Urinary bladder (tissue), 3 donors: ENCODE measurements at regions not wholly inside any gene's neighbourhood (a gene's known extent, or its start where the extent isn't known, plus 50 kb on each side); places are given as distances from the start of the nearest gene placed in this dataset.
A peak's percentile ranks its signal among the peaks of the same experiment; 100 is the strongest.

Source experiments
- DNase-seq: peaks from one replicate; pipeline ENCODE4 v3.0.0-alpha.2; 2015; ENCODE audit errors: extremely low spot score
- H3K27ac ChIP-seq: one replicate; pipeline ENCODE4 v1.5.1; 2013; ENCODE audit warnings: low read depth, mild to moderate bottlenecking, moderate library complexity
- H3K36me3 ChIP-seq: one replicate; pipeline ENCODE4 v1.6.1; 2013; ENCODE audit warnings: mild to moderate bottlenecking, moderate library complexity; ENCODE audit not compliant: insufficient read depth
- H3K4me1 ChIP-seq: one replicate; pipeline ENCODE4 v1.6.1; 2013; ENCODE audit warnings: mild to moderate bottlenecking, moderate library complexity; ENCODE audit not compliant: insufficient read depth
- H3K4me3 ChIP-seq: one replicate; pipeline ENCODE4 v1.5.1; 2013; ENCODE audit warnings: low read depth, low read length
- WGBS: extraction: QIAGEN DNeasy Blood & Tissue Kit; methylation state at CpG from one replicate; pipeline ENCODE4 v1.1.7; 2013; 5-methylcytosine and 5-hydroxymethylcytosine counted together
- donor health status: healthy with polysubstance abuse.
- donor health status: healthy.

- Histone ChIP-seq H3K4me1 (no peaks in the 10 kb centered on the region), H3K27ac (no peak overlapping the region), H3K36me3 (no peaks in the 10 kb centered on the region), H3K4me3 (no peak overlapping the region)
- 78% methylated on average over 2 of the region's 2 CpGs for WGBS
- no peak for DNase-seq
These were observed 157.6 kb downstream of the RDH14 start for GRCh38 chr2:18402831-18403230.

GRCh38 chr2:18401471-18401870, 159.0 kb downstream of the RDH14 start:
- 76% methylated on average over 4 of the region's 4 CpGs for WGBS
- no peak for DNase-seq

GRCh38 chr2:18399601-18400000, 160.9 kb downstream of the RDH14 start:
- Histone ChIP-seq H3K27ac (no peak overlapping the region), H3K36me3 (no peaks in the 10 kb centered on the region), H3K4me1 (no peaks in the 10 kb centered on the region), H3K4me3 (no peak overlapping the region)
- DNase-seq, result no peak
- 93% methylated on average over 5 of the region's 5 CpGs for WGBS

More at GRCh38 chr2:18401471-18401870, 159.0 kb downstream of the RDH14 start:
- Histone ChIP-seq H3K4me3 (no peak overlapping the region), H3K4me1 (no peaks in the 10 kb centered on the region), H3K36me3 (no peaks in the 10 kb centered on the region), H3K27ac (no peak overlapping the region)

GRCh38 chr2:18398833-18399232, 161.6 kb downstream of the RDH14 start:
- no peaks in the 10 kb centered on the region for H3K4me1 ChIP-seq
- 94% methylated on average over 1 of the region's 1 CpG for WGBS
- DNase-seq, result no peak

GRCh38 chr2:18396329-18397010, 164.0 kb downstream of the RDH14 start:
- Histone ChIP-seq H3K27ac (no peak overlapping the region), H3K4me3 (no peak overlapping the region), H3K4me1 (no peaks in the 10 kb centered on the region), H3K36me3 (no peaks in the 10 kb centered on the region)
- DNase-seq, result no peak
- 68% methylated on average over 9 of the region's 9 CpGs for WGBS

More at GRCh38 chr2:18398833-18399232, 161.6 kb downstream of the RDH14 start:
- H3K27ac ChIP-seq, result no peak overlapping the region
- H3K4me3 ChIP-seq, result no peak overlapping the region
- no peaks in the 10 kb centered on the region for H3K36me3 ChIP-seq

GRCh38 chr2:18395555-18395954, 164.9 kb downstream of the RDH14 start:
- DNase-seq, result no peak
- Histone ChIP-seq H3K36me3 (no peaks in the 10 kb centered on the region), H3K27ac (no peak overlapping the region), H3K4me1 (no peaks in the 10 kb centered on the region), H3K4me3 (no peak overlapping the region)
- WGBS, result 92% methylated on average over 5 of the region's 5 CpGs

GRCh38 chr2:18387441-18388206, 172.8 kb downstream of the RDH14 start:
- Histone ChIP-seq H3K4me1 (no peaks in the 10 kb centered on the region), H3K36me3 (no peaks in the 10 kb centered on the region), H3K27ac (no peak overlapping the region), H3K4me3 (no peak overlapping the region)
- peak; percentile 42 for DNase-seq
- WGBS, result 47% methylated on average over 15 of the region's 15 CpGs

GRCh38 chr2:18384242-18384641, 176.2 kb downstream of the RDH14 start:
- no peak overlapping the region for H3K27ac ChIP-seq
- H3K4me3 ChIP-seq, result no peak overlapping the region
- no peaks in the 10 kb centered on the region for H3K4me1 ChIP-seq
- 62% methylated on average over 1 of the region's 1 CpG for WGBS
- no peaks in the 10 kb centered on the region for H3K36me3 ChIP-seq
- DNase-seq, result no peak

- H3K36me3 ChIP-seq, result no peaks in the 10 kb centered on the region
- no peak overlapping the region for H3K4me3 ChIP-seq
- H3K27ac ChIP-seq, result no peak overlapping the region
- H3K4me1 ChIP-seq, result no peaks in the 10 kb centered on the region
- DNase-seq, result no peak
These were observed 179.1 kb downstream of the RDH14 start for GRCh38 chr2:18381386-18381785.

- Histone ChIP-seq H3K27ac (no peak overlapping the region), H3K36me3 (no peaks in the 10 kb centered on the region), H3K4me1 (no peaks in the 10 kb centered on the region), H3K4me3 (no peak overlapping the region)
- 72% methylated on average over 3 of the region's 3 CpGs for WGBS
- DNase-seq, result no peak
These were observed 180.1 kb downstream of the RDH14 start for GRCh38 chr2:18380321-18380720.

- Histone ChIP-seq H3K36me3 (no peaks in the 10 kb centered on the region), H3K4me3 (no peak overlapping the region), H3K4me1 (no peaks in the 10 kb centered on the region), H3K27ac (no peak overlapping the region)
- no peak for DNase-seq
- WGBS, result 84% methylated on average over 7 of the region's 7 CpGs
These were observed 180.6 kb downstream of the RDH14 start for GRCh38 chr2:18379870-18380269.

GRCh38 chr2:18378020-18378653, 182.3 kb downstream of the RDH14 start:
- no peak for DNase-seq
- 44% methylated on average over 4 of the region's 4 CpGs for WGBS
- Histone ChIP-seq H3K36me3 (no peaks in the 10 kb centered on the region), H3K4me1 (no peaks in the 10 kb centered on the region), H3K4me3 (no peak overlapping the region), H3K27ac (no peak overlapping the region)

- no peaks in the 10 kb centered on the region for H3K36me3 ChIP-seq
- DNase-seq, result no peak
- no peaks in the 10 kb centered on the region for H3K4me1 ChIP-seq
- H3K27ac ChIP-seq, result no peak overlapping the region
- 91% methylated on average over 4 of the region's 4 CpGs for WGBS
- H3K4me3 ChIP-seq, result no peak overlapping the region
These were observed 183.5 kb downstream of the RDH14 start for GRCh38 chr2:18376936-18377335.

- Histone ChIP-seq H3K36me3 (no peaks in the 10 kb centered on the region), H3K27ac (no peak overlapping the region), H3K4me1 (no peaks in the 10 kb centered on the region), H3K4me3 (no peak overlapping the region)
- no peak for DNase-seq
- WGBS, result 67% methylated on average over 2 of the region's 2 CpGs
These were observed 186.8 kb downstream of the RDH14 start for GRCh38 chr2:18373664-18374063.
